NCI-H2171 treated with DMSO at 0.1 percent for 48 hours (cell line): ENCODE measurements at regions not wholly inside any gene's neighbourhood (a gene's known extent, or its start where the extent isn't known, plus 50 kb on each side); places are given as distances from the start of the nearest gene placed in this dataset.

Experiments used
- DNase-seq: peaks from one replicate; lab custom pipeline; 2025; lab: John Stamatoyannopoulos, UW

- DNase-seq, result no peak
These were observed 93.1 kb downstream of the FAT3 start for GRCh38 chr11:92317721-92318120.

DNA sequence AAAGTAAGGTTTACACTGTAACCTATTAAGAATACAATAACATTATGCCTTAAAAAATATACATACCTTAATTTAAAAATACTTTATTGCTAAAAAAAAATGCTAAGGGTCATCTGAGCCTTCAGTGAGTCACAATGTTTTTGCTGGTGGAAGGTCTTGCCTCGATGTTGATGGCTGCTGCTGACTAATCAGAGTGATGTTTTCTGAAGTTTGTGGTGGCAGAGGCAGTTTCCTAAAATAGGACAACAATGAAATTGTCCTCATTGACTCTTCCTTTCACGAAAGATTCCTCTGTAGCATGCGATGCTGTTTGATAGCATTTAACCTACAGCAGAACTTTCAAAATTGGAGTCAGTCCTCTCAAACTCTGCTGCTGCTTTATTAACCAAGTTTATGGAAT, 97.6 kb downstream of the FAT3 start:
- no peak for DNase-seq

GRCh38 chr11:92324890-92325289, 100.3 kb downstream of the FAT3 start:
- no peak for DNase-seq

- DNase-seq, result no peak
These were observed 100.8 kb downstream of the FAT3 start for GRCh38 chr11:92325416-92325815.

- DNase-seq, result no peak
These were observed 104.5 kb downstream of the FAT3 start for GRCh38 chr11:92329137-92329536.

- DNase-seq, result no peak
These were observed 105.0 kb downstream of the FAT3 start for GRCh38 chr11:92329646-92330045.

DNA sequence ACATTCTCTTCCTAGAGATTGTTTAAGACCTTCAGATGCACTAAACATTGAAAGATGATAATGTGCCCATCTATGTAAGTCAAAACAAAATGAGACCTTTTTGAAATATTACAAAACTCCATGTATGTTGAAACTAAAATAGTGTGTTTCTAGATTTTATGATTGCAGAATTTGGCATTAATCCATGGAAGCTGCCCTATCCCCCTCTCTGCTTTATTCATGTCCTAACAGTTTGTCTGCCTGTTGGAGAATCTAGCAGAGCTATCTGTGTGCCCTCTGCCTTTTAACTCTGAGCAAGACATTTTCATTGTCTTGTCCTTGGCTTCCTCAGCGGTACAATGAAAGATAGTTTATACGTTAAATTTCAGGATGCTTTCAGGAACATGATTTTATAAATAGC, 105.5 kb downstream of the FAT3 start:
- no peak for DNase-seq

GRCh38 chr11:92332986-92333385, 108.4 kb downstream of the FAT3 start:
- no peak for DNase-seq

- DNase-seq, result no peak
These were observed 116.2 kb downstream of the FAT3 start for GRCh38 chr11:92340839-92341238.

GRCh38 chr11:92342034-92342720, 117.6 kb downstream of the FAT3 start:
- DNase-seq, result no peak

GRCh38 chr11:92342886-92343285, 118.3 kb downstream of the FAT3 start:
- DNase-seq, result no peak

DNA sequence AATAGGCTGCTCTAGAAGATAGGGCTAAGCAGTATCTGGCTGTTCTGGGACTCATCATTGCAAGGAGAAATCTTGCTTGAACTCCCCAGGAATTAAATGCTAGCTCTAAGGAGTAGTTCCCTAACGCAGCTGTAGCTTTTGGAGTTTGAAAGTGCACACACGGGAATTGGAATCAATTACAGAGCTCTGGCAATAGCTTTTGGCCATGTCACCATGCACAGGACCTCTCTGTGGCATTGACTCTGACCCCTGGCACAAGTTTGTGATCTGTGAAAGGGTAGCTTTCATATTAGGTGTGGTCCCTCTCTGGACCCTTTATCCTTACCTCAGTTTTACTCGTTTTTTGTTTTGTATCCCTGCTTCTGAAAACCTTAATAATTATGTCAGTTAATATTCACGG, 121.6 kb downstream of the FAT3 start:
- no peak for DNase-seq

DNA sequence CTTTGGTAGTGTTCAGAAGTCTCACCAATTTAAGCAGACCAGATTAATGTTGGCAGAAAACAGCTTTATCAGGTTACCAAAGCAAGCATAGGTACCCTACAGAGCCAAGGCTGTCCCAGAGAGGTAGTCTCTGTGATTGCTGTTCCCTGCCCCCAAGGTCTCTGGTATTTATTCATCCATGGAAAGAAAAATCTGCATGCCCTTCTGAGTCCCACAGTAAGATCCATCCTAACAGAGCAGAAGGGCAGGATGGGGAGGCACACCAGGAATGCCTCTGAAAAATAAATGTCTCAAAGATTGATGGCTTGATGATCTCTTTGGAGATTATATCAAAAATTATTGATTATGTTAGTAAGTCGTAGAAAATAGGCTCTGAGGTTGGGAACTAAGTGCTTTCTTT, 122.8 kb downstream of the FAT3 start:
- no peak for DNase-seq

DNA sequence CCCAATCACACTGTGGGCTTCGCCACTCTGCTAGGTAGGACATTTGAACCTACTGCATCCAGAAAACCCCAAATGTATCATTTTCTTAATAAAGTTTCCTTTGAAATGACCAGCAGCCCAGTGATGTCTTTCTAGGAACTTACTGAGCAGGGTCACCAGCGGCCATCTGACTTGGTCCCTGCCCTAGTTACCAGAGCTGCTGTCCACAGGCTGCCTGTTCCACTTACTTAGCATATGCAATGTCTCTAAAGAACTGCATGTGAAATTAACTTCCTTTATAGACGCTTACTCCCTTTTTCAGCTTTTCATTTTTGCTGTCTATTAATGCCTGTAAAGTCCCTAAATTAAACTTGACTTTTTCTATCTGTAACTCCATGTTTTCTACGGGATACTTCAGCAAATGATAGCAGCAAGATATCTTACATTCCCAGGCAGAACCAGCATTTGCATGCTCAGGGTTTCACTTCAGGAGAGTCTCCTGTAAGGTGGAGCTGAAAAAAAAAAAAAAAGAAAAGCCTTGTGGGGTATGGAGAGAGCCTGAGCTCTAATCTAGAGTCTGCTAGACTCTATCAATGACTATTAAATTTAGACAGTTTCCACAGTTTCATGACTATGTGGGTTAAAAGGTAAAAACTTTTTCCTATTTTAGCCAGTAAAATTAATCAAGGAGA, 125.0 kb downstream of the FAT3 start:
- DNase-seq, result no peak

- no peak for DNase-seq
These were observed 132.7 kb downstream of the FAT3 start for GRCh38 chr11:92357344-92357743.

- DNase-seq, result no peak
These were observed 133.2 kb downstream of the FAT3 start for GRCh38 chr11:92357841-92358240.

DNA sequence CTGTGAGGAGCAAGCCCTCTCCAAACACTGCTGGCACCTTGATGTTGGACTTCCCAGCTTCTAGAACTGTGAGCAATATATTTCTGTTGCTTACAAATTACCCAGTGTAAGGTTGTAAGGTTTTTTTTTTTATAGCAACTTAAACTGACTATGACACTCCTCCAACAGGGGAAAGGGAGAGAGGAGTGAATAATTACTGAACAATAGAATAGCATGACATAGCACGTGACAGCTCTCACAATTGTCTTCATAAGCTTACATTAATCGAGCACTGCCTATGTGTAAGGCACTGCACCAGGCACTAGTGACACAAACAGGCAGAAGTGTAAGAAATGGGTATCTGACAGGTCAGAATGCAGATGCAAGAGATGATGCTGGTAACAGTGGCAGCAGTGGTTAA, 136.9 kb downstream of the FAT3 start:
- no peak for DNase-seq

DNA sequence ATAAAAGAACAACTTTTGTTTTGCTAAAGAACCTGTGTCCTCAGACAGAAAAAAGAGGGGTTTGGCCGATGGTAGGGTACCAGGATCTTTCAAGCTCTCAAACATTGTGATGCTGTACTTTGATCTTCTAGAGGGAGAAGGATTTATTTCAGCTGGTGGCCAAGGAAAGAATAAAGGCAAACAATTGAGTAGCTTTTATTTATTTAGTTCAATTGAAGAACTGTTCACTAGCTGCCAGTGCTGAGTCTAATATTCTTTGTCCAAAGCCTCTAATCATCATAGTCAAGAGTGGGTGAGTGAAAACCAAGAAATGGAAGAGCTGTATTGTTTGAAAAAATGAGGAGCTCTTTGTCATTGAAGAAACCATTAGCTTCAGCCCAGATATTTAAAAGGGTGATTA, 138.4 kb downstream of the FAT3 start:
- DNase-seq, result no peak

DNA sequence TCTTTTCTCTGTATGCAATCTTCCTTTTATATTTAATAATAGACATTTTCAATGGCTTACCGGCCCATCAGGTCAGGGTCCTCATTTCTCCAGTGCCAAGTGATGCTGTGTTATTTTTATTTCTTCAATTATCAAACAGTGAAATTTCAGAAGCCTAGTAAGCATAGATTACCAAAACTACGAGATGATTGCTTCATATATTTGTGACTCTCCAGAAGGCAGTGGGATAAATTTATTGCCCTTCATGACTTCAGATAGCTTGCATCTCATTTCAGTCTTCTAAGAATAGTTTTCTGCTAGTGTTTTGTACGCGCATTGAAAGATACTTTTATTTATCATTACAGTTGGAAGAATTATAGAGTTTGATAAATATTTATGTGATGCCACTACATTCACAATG, 139.6 kb downstream of the FAT3 start:
- DNase-seq, result no peak

GRCh38 chr11:92376146-92376599, 151.6 kb downstream of the FAT3 start:
- DNase-seq, result no peak

- no peak for DNase-seq
These were observed 152.1 kb downstream of the FAT3 start for GRCh38 chr11:92376680-92377079.

GRCh38 chr11:92380882-92381281, 156.3 kb downstream of the FAT3 start:
- DNase-seq, result no peak

GRCh38 chr11:92382311-92382710, 157.7 kb downstream of the FAT3 start:
- DNase-seq, result no peak

GRCh38 chr11:92383430-92383829, 158.8 kb downstream of the FAT3 start:
- no peak for DNase-seq
